ENCODE measurements at regions not wholly inside any gene's neighbourhood (a gene's known extent, or its start where the extent isn't known, plus 50 kb on each side); places are given as distances from the start of the nearest gene placed in this dataset.
"Not testable (repeated sequence)": the region's sequence is repeated elsewhere in the genome, so short reads cannot be mapped to it uniquely, and the experiment has no call there.

GRCh38 chr4:57937326-57937725, 827.1 kb upstream of the IGFBP7 start:
- not testable (repeated sequence) for TF ChIP-seq POLR2AphosphoS5, POLR2A (IDR thresholded peaks at IDR 0.05)
